Ovary (tissue), 7 donors: ENCODE measurements at regions not wholly inside any gene's neighbourhood (a gene's known extent, or its start where the extent isn't known, plus 50 kb on each side); places are given as distances from the start of the nearest gene placed in this dataset.

Experiments used
- DNase-seq, 5 donors: peaks; one replicate each; pipeline ENCODE4 v3.0.0-alpha.2; 2019 to 2020
- H3K27ac ChIP-seq, 2 donors: fragments of 200-600 bp; one replicate each; pipeline versions ENCODE4 v1.5.1 to v1.8.0; 2019 to 2022
- H3K27me3 ChIP-seq: fragments of 200-600 bp; one replicate; pipeline ENCODE4 v1.8.0; 2022
- H3K36me3 ChIP-seq: fragments of 200-600 bp; sonication (generic); one replicate; pipeline ENCODE4 v1.5.1; 2019
- H3K4me1 ChIP-seq: one replicate; pipeline ENCODE4 v1.8.1; 2013; ENCODE audit warnings: mild to moderate bottlenecking, moderate library complexity; ENCODE audit not compliant: insufficient read depth
- H3K4me3 ChIP-seq: fragments of 200-600 bp; sonication (generic); one replicate; pipeline ENCODE4 v1.5.1; 2017
- H3K9me3 ChIP-seq, 2 donors: fragments of 200-600 bp in 1 of 2; sonication (generic) in 1 of 2; one replicate each; pipeline versions ENCODE4 v1.5.1 to v1.8.1; 2013 to 2019; ENCODE audit warnings: mild to moderate bottlenecking in 1 of 2, moderate library complexity in 1 of 2
- CTCF ChIP-seq, 3 donors: fragments of 450-650 bp in 2 of 3; fragments of 200-600 bp in 1 of 3; IDR thresholded peaks; one replicate each; pipeline versions ENCODE4 v1.5.1 to v1.8.0; 2016 to 2022; ENCODE audit warnings: antibody characterized with exemption in 3 of 3, mild to moderate bottlenecking in 1 of 3
- EP300 ChIP-seq: sonication (generic); formaldehyde crosslinking; IDR thresholded peaks from one replicate; pipeline ENCODE4 v1.6.1; 2017; ENCODE audit warnings: antibody characterized with exemption
- POLR2A ChIP-seq: fragments of 450-650 bp; IDR thresholded peaks from one replicate; pipeline ENCODE4 v1.6.1; 2017; ENCODE audit warnings: antibody characterized with exemption, mild to moderate bottlenecking, moderate library complexity
- WGBS, 3 donors: extraction: QIAGEN DNeasy Blood & Tissue Kit in 1 of 3; methylation state at CpG; one replicate each; pipeline versions ENCODE4 v1.1.5 to v1.1.7; 2013 to 2017; 5-methylcytosine and 5-hydroxymethylcytosine counted together
- intact Hi-C, 4 donors: fragments of 100-400 bp; cut with DNase I; formaldehyde crosslinking; loops; one replicate each; pipeline versions ENCODE4 v1.11.0 to v1.15.1; 2022 to 2023
- donor health status: DM: no; HTN: no; CAD: no; lungs with moderate emphysema.
- donor health status: DM: no; HTN: no; CAD: no.
- donor health status: Bipolar disorder and iron deficiency.
- donor health status: DM: no; HTN: no; CAD: no.
- donor health status: DM: yes; HTN: yes; CAD: no.

- TF ChIP-seq EP300 (no peak), POLR2A (no peak), CTCF (IDR thresholded peaks at IDR 0.05) (no peak)
- WGBS, 3 donors, result 89 to 92% (median 91%) methylated on average over 2 of the region's 2 CpGs
Measured at GRCh38 chr5:117110548-117110947, 535.9 kb upstream of the SEMA6A start.

GRCh38 chr5:117107859-117108258 is 533.2 kb upstream of the SEMA6A start:
- no peak overlapping the region for H3K4me3 ChIP-seq
- H3K36me3 ChIP-seq, result no peaks in the 10 kb centered on the region
- H3K9me3 ChIP-seq, result no peaks in the 10 kb centered on the region
- H3K4me1 ChIP-seq, result no peaks in the 10 kb centered on the region
- 48 to 49% (median 48%) methylated on average over 3 of the region's 3 CpGs for WGBS, 3 donors
- TF ChIP-seq POLR2A (no peak), CTCF (IDR thresholded peaks at IDR 0.05) (no peak), EP300 (no peak)
- no peak for DNase-seq
- intact Hi-C loops, result no loop called here
- H3K27ac ChIP-seq, result no peak overlapping the region
- H3K27me3 ChIP-seq, result no peaks in the 10 kb centered on the region

More at GRCh38 chr5:117110548-117110947, 535.9 kb upstream of the SEMA6A start:
- DNase-seq, result no peak
- no peaks in the 10 kb centered on the region for H3K9me3 ChIP-seq
- H3K27me3 ChIP-seq, result no peaks in the 10 kb centered on the region
- H3K36me3 ChIP-seq, result no peaks in the 10 kb centered on the region
- H3K4me3 ChIP-seq, result no peak overlapping the region
- H3K4me1 ChIP-seq, result no peaks in the 10 kb centered on the region
- intact Hi-C loops, result no loop called here
- no peak overlapping the region for H3K27ac ChIP-seq

DNA sequence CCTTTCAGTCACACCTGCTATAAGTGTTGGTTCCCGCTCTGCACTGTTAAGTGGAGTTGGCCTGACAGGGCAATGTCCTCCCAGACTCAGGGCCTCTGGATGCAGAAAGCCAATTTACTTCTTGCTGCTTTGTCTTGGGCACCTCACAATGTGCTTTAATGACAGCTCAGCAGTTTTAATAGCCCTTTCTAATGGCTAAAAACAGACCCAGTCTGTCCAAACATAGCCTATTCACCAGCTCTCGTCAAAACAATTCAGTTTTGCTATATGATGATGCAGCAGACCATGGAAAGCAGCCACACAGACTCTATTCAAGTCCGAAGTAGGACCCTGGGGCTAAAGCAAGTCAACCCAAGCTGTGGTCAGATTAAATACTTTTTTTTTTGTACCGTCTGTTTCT is 529.1 kb upstream of the SEMA6A start:
- Histone ChIP-seq H3K27me3 (no peaks in the 10 kb centered on the region), H3K4me1 (no peaks in the 10 kb centered on the region), H3K36me3 (no peaks in the 10 kb centered on the region), H3K4me3 (no peak overlapping the region), H3K9me3 (no peaks in the 10 kb centered on the region), H3K27ac (no peak overlapping the region)
- 80 to 88% (median 86%) methylated on average over 4 of the region's 4 CpGs for WGBS, 3 donors
- TF ChIP-seq POLR2A, result no peak
- no peak for TF ChIP-seq CTCF (IDR thresholded peaks at IDR 0.05)
- no peak for TF ChIP-seq EP300
- DNase-seq, result no peak
- intact Hi-C loops, result no loop called here

GRCh38 chr5:117102591-117102990 is 528.0 kb upstream of the SEMA6A start:
- intact Hi-C loops, result no loop called here
- no peak for DNase-seq
- no peak overlapping the region for H3K27ac ChIP-seq
- no peaks in the 10 kb centered on the region for H3K4me1 ChIP-seq
- H3K4me3 ChIP-seq, result no peak overlapping the region
- TF ChIP-seq CTCF (IDR thresholded peaks at IDR 0.05), result no peak
- no peak for TF ChIP-seq POLR2A
- no peak for TF ChIP-seq EP300
- no peaks in the 10 kb centered on the region for H3K9me3 ChIP-seq
- no peaks in the 10 kb centered on the region for H3K36me3 ChIP-seq
- no peaks in the 10 kb centered on the region for H3K27me3 ChIP-seq

GRCh38 chr5:117100176-117100575 is 525.6 kb upstream of the SEMA6A start:
- H3K36me3 ChIP-seq, result no peaks in the 10 kb centered on the region
- no peak overlapping the region for H3K27ac ChIP-seq
- 97 to 100% (median 100%) methylated on average over 1 of the region's 1 CpG for WGBS, 3 donors
- TF ChIP-seq POLR2A, result no peak
- no peak for TF ChIP-seq CTCF (IDR thresholded peaks at IDR 0.05)
- no peak for TF ChIP-seq EP300
- no peaks in the 10 kb centered on the region for H3K27me3 ChIP-seq
- no peaks in the 10 kb centered on the region for H3K4me1 ChIP-seq
- intact Hi-C loops, result no loop called here
- H3K4me3 ChIP-seq, result no peak overlapping the region
- no peaks in the 10 kb centered on the region for H3K9me3 ChIP-seq
- no peak for DNase-seq
